HEK293 (cell line): ENCODE measurements at regions not wholly inside any gene's neighbourhood (a gene's known extent, or its start where the extent isn't known, plus 50 kb on each side); places are given as distances from the start of the nearest gene placed in this dataset.
A peak's percentile ranks its signal among the peaks of the same experiment; 100 is the strongest.
"Not testable (repeated sequence)": the region's sequence is repeated elsewhere in the genome, so short reads cannot be mapped to it uniquely, and the experiment has no call there.

ENCODE experiments used
- CTCF ChIA-PET: fragments of 350-600 bp; formaldehyde crosslinking; extraction: SDS; loops from one replicate; lab custom pipeline; 2021; ENCODE audit warnings: antibody characterized with exemption; lab: Yijun Ruan, JAX
- POLR2A ChIA-PET: fragments of 300-600 bp; formaldehyde crosslinking; extraction: SDS; loops from one replicate; lab custom pipeline; 2020; ENCODE audit warnings: antibody characterized with exemption, inconsistent platforms; lab: Yijun Ruan, JAX
- H3K27ac ChIP-seq: fragments of 200-500 bp; sonication (Bioruptor generic); 2 replicates; pipeline ENCODE4 v1.5.1; 2014; ENCODE audit warnings: low read depth, low read length, control low read depth, inconsistent platforms; ENCODE audit errors: extremely low read depth
- H3K36me3 ChIP-seq, 2 experiments: fragments of 200-500 bp in 1 of 2; sonication (Bioruptor generic) in 1 of 2; 1 replicate in 1 of 2; 2 replicates in 1 of 2; pipeline ENCODE4 v1.5.1; 2014 to 2017; ENCODE audit warnings: inconsistent platforms in 2 of 2, low read length in 2 of 2; ENCODE audit not compliant: control insufficient read depth in 2 of 2, insufficient read depth in 1 of 2
- H3K4me1 ChIP-seq: fragments of 200-500 bp; sonication (Bioruptor generic); 2 replicates; pipeline ENCODE4 v1.5.1; 2014; ENCODE audit warnings: mild to moderate bottlenecking, low read length, inconsistent platforms; ENCODE audit not compliant: control insufficient read depth, insufficient read depth
- H3K4me3 ChIP-seq: 2 replicates; pipeline ENCODE4 v1.5.1; 2011; ENCODE audit warnings: low read depth, mild to moderate bottlenecking, control low read depth, low read length, moderate library complexity
- H3K9me3 ChIP-seq: fragments of 200-500 bp; sonication (Bioruptor generic); 2 replicates; pipeline ENCODE4 v1.5.1; 2014; ENCODE audit warnings: low read depth, low read length, inconsistent platforms; ENCODE audit not compliant: control insufficient read depth, insufficient read depth
- EGR2 ChIP-seq: fragments of 450-650 bp; formaldehyde crosslinking; IDR thresholded peaks from 2 replicates; pipeline ENCODE4 v1.5.1; 2016; ENCODE audit warnings: low read depth, missing biosample characterization, missing genetic modification characterization
- IKZF3 ChIP-seq: fragments of 450-650 bp; IDR thresholded peaks from 2 replicates; pipeline ENCODE4 v1.5.0; 2018; ENCODE audit warnings: missing biosample characterization, mild to moderate bottlenecking, missing genetic modification characterization, moderate library complexity
- KLF1 ChIP-seq: fragments of 450-650 bp; formaldehyde crosslinking; IDR thresholded peaks from 2 replicates; pipeline ENCODE4 v1.5.1; 2016; ENCODE audit warnings: missing biosample characterization, missing genetic modification characterization
- PRDM4 ChIP-seq: fragments of 450-650 bp; formaldehyde crosslinking; IDR thresholded peaks from 2 replicates; pipeline ENCODE4 v1.5.1; 2017; ENCODE audit warnings: missing biosample characterization, missing genetic modification characterization
- SETDB1 ChIP-seq: IDR thresholded peaks from one replicate; pipeline ENCODE4 v1.6.1; 2017; ENCODE audit warnings: mild to moderate bottlenecking, low read length, moderate library complexity, mixed read lengths; ENCODE audit not compliant: insufficient read length
- SP3 ChIP-seq: fragments of 450-650 bp; formaldehyde crosslinking; IDR thresholded peaks from 2 replicates; pipeline ENCODE4 v1.5.1; 2016; ENCODE audit warnings: missing biosample characterization, missing genetic modification characterization
- TCF7L2 ChIP-seq: IDR thresholded peaks from 2 replicates; pipeline ENCODE4 v1.6.1; 2011; ENCODE audit warnings: low read depth, mild to moderate bottlenecking, inconsistent platforms, low read length, moderate library complexity, borderline replicate concordance
- TRIM28 ChIP-seq: IDR thresholded peaks from 2 replicates; pipeline ENCODE4 v1.6.1; 2011; ENCODE audit warnings: low read length, control low read depth, borderline replicate concordance
- YY1 ChIP-seq: fragments of 450-650 bp; formaldehyde crosslinking; IDR thresholded peaks from 2 replicates; pipeline ENCODE4 v1.5.1; 2018; ENCODE audit warnings: missing biosample characterization, missing genetic modification characterization
- ZFP37 ChIP-seq: fragments of 450-650 bp; formaldehyde crosslinking; IDR thresholded peaks from 2 replicates; pipeline ENCODE4 v1.5.1; 2016; ENCODE audit warnings: missing biosample characterization, missing genetic modification characterization
- ZNF2 ChIP-seq: fragments of 450-650 bp; formaldehyde crosslinking; IDR thresholded peaks from 2 replicates; pipeline ENCODE4 v1.5.1; 2016; ENCODE audit warnings: missing biosample characterization, missing genetic modification characterization
- ZNF24 ChIP-seq: fragments of 450-650 bp; formaldehyde crosslinking; IDR thresholded peaks from 2 replicates; pipeline ENCODE4 v1.5.1; 2016; ENCODE audit warnings: missing biosample characterization, missing genetic modification characterization
- ZNF311 ChIP-seq: fragments of 450-650 bp; formaldehyde crosslinking; IDR thresholded peaks from 2 replicates; pipeline ENCODE4 v1.5.1; 2017; ENCODE audit warnings: missing biosample characterization, missing genetic modification characterization, borderline replicate concordance
- ZNF600 ChIP-seq: fragments of 450-650 bp; formaldehyde crosslinking; IDR thresholded peaks from 2 replicates; pipeline ENCODE4 v1.5.1; 2016; ENCODE audit warnings: missing biosample characterization, missing genetic modification characterization
- ZNF610 ChIP-seq: fragments of 450-650 bp; formaldehyde crosslinking; IDR thresholded peaks from 2 replicates; pipeline ENCODE4 v1.5.1; 2016; ENCODE audit warnings: missing biosample characterization, missing genetic modification characterization, borderline replicate concordance
- ZNF624 ChIP-seq: fragments of 450-650 bp; formaldehyde crosslinking; IDR thresholded peaks from 2 replicates; pipeline ENCODE4 v1.5.1; 2017; ENCODE audit warnings: missing biosample characterization, missing genetic modification characterization
- ZNF768 ChIP-seq: fragments of 450-650 bp; formaldehyde crosslinking; IDR thresholded peaks from 2 replicates; pipeline ENCODE4 v1.5.1; 2018; ENCODE audit warnings: missing biosample characterization, mild to moderate bottlenecking, missing genetic modification characterization
- ZNF777 ChIP-seq: fragments of 450-650 bp; formaldehyde crosslinking; IDR thresholded peaks from 2 replicates; pipeline ENCODE4 v1.5.1; 2017; ENCODE audit warnings: missing biosample characterization, missing genetic modification characterization, borderline replicate concordance
- ZNF792 ChIP-seq: fragments of 450-650 bp; formaldehyde crosslinking; IDR thresholded peaks from 2 replicates; pipeline ENCODE4 v1.5.1; 2016; ENCODE audit warnings: missing biosample characterization, missing genetic modification characterization
- TF ChIP-seq, protein P1 (sequence below): fragments of 450-650 bp; formaldehyde crosslinking; IDR thresholded peaks from 2 replicates; pipeline ENCODE4 v1.5.1; 2016; ENCODE audit warnings: missing biosample characterization, missing genetic modification characterization

DNA sequence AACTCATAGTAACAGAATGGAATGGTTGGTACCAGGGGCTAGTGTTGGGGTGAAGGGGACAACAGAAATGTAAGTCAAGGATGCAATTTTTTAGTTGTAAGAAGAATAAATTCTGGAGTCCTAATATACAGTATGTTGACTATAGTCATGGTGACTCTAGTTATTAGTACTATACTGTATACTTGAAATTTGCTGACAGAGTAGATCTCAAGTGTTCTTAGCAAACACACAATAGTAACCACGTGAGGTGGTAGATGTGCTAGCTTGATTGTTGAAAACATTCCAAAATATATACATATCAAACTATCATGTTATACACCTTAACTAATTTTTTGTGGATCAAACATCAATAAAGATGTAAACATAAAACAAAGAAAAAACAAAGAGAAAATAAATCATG lies 1345.1 kb upstream of the PCDH20 start:
- Histone ChIP-seq H3K9me3 (no peaks in the 10 kb centered on the region), H3K4me1 (no peaks in the 10 kb centered on the region), H3K4me3 (no peak overlapping the region), H3K27ac (no peak overlapping the region), H3K36me3 (no peaks in the 10 kb centered on the region)
- TF ChIP-seq ZFP37 (tag by site-specific recombination) (no peak), ZNF600 (tag by site-specific recombination) (no peak), ZNF768 (tag by site-specific recombination) (no peak)
- CTCF ChIA-PET = no interaction called here
- POLR2A ChIA-PET = no interaction called here

DNA sequence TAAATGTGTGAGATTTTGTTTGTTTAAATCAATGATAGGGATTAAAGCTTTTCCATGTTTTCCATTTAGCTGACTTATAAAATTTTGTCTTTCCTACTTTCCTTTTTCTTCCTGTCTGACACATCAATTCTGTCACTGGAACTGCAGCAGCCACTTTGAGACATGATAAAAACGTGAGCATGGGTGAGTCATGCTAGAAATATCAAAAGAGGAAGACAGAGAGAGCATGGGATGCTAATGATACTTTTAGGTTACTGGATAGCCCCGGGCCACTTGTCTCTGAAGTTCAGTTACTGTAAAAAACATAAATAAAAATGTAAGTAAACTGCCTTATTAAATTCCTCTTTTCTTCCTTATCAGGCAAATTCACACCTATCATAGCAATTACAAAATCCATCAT lies 1332.0 kb upstream of the PCDH20 start:
- TF ChIP-seq EGR2 (no peak), ZNF2 (tag by site-specific recombination) (no peak), SETDB1 (peak; percentile 40), KLF1 (tag by site-specific recombination) (no peak), ZNF624 (tag by site-specific recombination) (no peak), YY1 (tag by site-specific recombination) (no peak), ZNF24 (no peak), TCF7L2 (peak; percentile 69), IKZF3 (tag by site-specific recombination) (no peak), PRDM4 (tag by site-specific recombination) (no peak), ZNF792 (tag by site-specific recombination) (no peak)
- TF ChIP-seq, protein P1, sequence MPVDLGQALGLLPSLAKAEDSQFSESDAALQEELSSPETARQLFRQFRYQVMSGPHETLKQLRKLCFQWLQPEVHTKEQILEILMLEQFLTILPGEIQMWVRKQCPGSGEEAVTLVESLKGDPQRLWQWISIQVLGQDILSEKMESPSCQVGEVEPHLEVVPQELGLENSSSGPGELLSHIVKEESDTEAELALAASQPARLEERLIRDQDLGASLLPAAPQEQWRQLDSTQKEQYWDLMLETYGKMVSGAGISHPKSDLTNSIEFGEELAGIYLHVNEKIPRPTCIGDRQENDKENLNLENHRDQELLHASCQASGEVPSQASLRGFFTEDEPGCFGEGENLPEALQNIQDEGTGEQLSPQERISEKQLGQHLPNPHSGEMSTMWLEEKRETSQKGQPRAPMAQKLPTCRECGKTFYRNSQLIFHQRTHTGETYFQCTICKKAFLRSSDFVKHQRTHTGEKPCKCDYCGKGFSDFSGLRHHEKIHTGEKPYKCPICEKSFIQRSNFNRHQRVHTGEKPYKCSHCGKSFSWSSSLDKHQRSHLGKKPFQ = no peak
- CTCF ChIA-PET = interaction anchor here (0.6 kb wide), 2 partner anchors 339 to 1850 kb away, joined by 3 to 4 read pairs; no protein-coding TSS in a partner anchor
- POLR2A ChIA-PET = no interaction called here
- H3K4me1 ChIP-seq = no peaks in the 10 kb centered on the region
- no peaks in the 10 kb centered on the region for H3K9me3 ChIP-seq
- no peaks in the 10 kb centered on the region for H3K36me3 ChIP-seq
- H3K4me3 ChIP-seq = no peak overlapping the region
- no peak overlapping the region for H3K27ac ChIP-seq

GRCh38 chr13:62747152-62747551 lies 1331.5 kb upstream of the PCDH20 start:
- CTCF ChIA-PET = interaction anchor here (0.6 kb wide), 1 partner anchor 338 kb away, joined by 3 read pairs; no protein-coding TSS in a partner anchor
- POLR2A ChIA-PET = no interaction called here
- Histone ChIP-seq H3K9me3 (no peaks in the 10 kb centered on the region), H3K27ac (no peak overlapping the region), H3K4me1 (no peaks in the 10 kb centered on the region), H3K4me3 (no peak overlapping the region), H3K36me3 (no peaks in the 10 kb centered on the region)
- no peak for TF ChIP-seq ZNF610 (tag by site-specific recombination)
- TF ChIP-seq TRIM28 = no peak
- TF ChIP-seq SP3 (tag by site-specific recombination) = no peak
- no peak for TF ChIP-seq ZNF777
- TF ChIP-seq SETDB1 = peak; percentile 64
- TF ChIP-seq ZNF311 (tag by site-specific recombination) = no peak
- TF ChIP-seq ZNF2 (tag by site-specific recombination) = no peak

GRCh38 chr13:62729746-62730145 lies 1314.1 kb upstream of the PCDH20 start:
- CTCF ChIA-PET, H3K4me3 ChIP-seq, H3K9me3 ChIP-seq, H3K4me1 ChIP-seq, POLR2A ChIA-PET, H3K36me3 ChIP-seq, H3K27ac ChIP-seq: not testable (repeated sequence)
